ENCODE measurements at regions not wholly inside any gene's neighbourhood (a gene's known extent, or its start where the extent isn't known, plus 50 kb on each side); places are given as distances from the start of the nearest gene placed in this dataset.
"Not testable (repeated sequence)": the region's sequence is repeated elsewhere in the genome, so short reads cannot be mapped to it uniquely, and the experiment has no call there.

- no peak for TF ChIP-seq NFRKB (IDR thresholded peaks at IDR 0.05; ENCODE audit: low read depth)
- TF ChIP-seq TCF7L2 (IDR thresholded peaks at IDR 0.05; ENCODE audit: low read depth, low read length): no peak
- TF ChIP-seq PRMT5 (CRISPR knock-in tag; IDR thresholded peaks at IDR 0.05): no peak
- no peak for TF ChIP-seq STAG1 (CRISPR knock-in tag; IDR thresholded peaks at IDR 0.05; ENCODE audit: borderline replicate concordance)
- TF ChIP-seq RREB1 (CRISPR knock-in tag; IDR thresholded peaks at IDR 0.05): no peak
Measured at GRCh38 chrX:18075603-18076002, 145.1 kb downstream of the BEND2 start (continued).

- H3K9me1 ChIP-seq (ENCODE audit: control insufficient read depth, insufficient read depth, low read length); CTCF ChIA-PET (ENCODE audit: low intra/inter-chr PET ratio); H3K9ac ChIP-seq (ENCODE audit: insufficient read depth in 1 of 2, low read depth in 2 of 2, low read length in 2 of 2); in situ Hi-C loops (cut with MboI); POLR2A ChIA-PET; ATAC-seq; H3K4me3 ChIP-seq; H3K36me3 ChIP-seq (ENCODE audit: control insufficient read depth, insufficient read depth, low read length); H3K9me3 ChIP-seq (replicated peaks; ENCODE audit: control insufficient read depth, insufficient read depth, low read depth, low read length); H2AFZ ChIP-seq (ENCODE audit: low read depth, low read length); FAIRE-seq; H3K27me3 ChIP-seq (ENCODE audit: control insufficient read depth in 2 of 2, insufficient read depth in 2 of 2, low read length in 2 of 2); H3K4me2 ChIP-seq (ENCODE audit: insufficient read depth, low read length); DNase-seq (ENCODE audit: extremely low read depth in 1 of 4, low spot score in 3 of 4); intact Hi-C loops (cut with micrococcal nuclease); H3K27ac ChIP-seq (ENCODE audit: extremely low read depth, low read depth, low read length); H3K79me2 ChIP-seq (ENCODE audit: control insufficient read depth, insufficient read depth, low read length); H4K20me1 ChIP-seq (replicated peaks; ENCODE audit: control insufficient read depth, insufficient read depth, low read length); BruUV-seq (replicated peaks); H3K4me1 ChIP-seq (replicated peaks in 1 of 2; ENCODE audit: control insufficient read depth in 2 of 2, insufficient read depth in 2 of 2, low read length in 2 of 2): not testable (repeated sequence)
- WGBS (ENCODE audit: insufficient coverage, low coverage, missing lambda C conversion rate): 20% methylated on average over 1 of the region's 3 CpGs
Measured at GRCh38 chrX:18068045-18068444, 152.6 kb downstream of the BEND2 start.

Measured in K562 (cell line).